Esophagus (tissue), 2 donors: ENCODE measurements at regions not wholly inside any gene's neighbourhood (a gene's known extent, or its start where the extent isn't known, plus 50 kb on each side); places are given as distances from the start of the nearest gene placed in this dataset.
"Not testable (repeated sequence)": the region's sequence is repeated elsewhere in the genome, so short reads cannot be mapped to it uniquely, and the experiment has no call there.

Experiments
- H3K27ac ChIP-seq, 2 donors: one replicate each; pipeline ENCODE4 v1.5.1; 2013; ENCODE audit warnings: low read depth in 2 of 2, mild to moderate bottlenecking in 2 of 2, inconsistent platforms in 1 of 2, low read length in 1 of 2, moderate library complexity in 1 of 2
- H3K27me3 ChIP-seq, 2 donors: one replicate each; pipeline ENCODE4 v1.6.1; 2013; ENCODE audit warnings: low read length in 2 of 2, control low read depth in 1 of 2, mild to moderate bottlenecking in 1 of 2; ENCODE audit not compliant: insufficient read depth in 2 of 2, control insufficient read depth in 1 of 2
- H3K36me3 ChIP-seq, 2 donors: one replicate each; pipeline ENCODE4 v1.6.1; 2013; ENCODE audit warnings: low read length in 1 of 2; ENCODE audit not compliant: control insufficient read depth in 2 of 2, insufficient read depth in 2 of 2
- H3K4me1 ChIP-seq, 2 donors: one replicate each; pipeline ENCODE4 v1.6.1; 2013; ENCODE audit warnings: low read length in 1 of 2; ENCODE audit not compliant: control insufficient read depth in 2 of 2, insufficient read depth in 2 of 2
- H3K4me3 ChIP-seq, 2 donors: one replicate each; pipeline ENCODE4 v1.5.1; 2013; ENCODE audit warnings: low read length in 2 of 2, mild to moderate bottlenecking in 2 of 2, low read depth in 1 of 2, moderate library complexity in 1 of 2
- H3K9me3 ChIP-seq, 2 donors: one replicate each; pipeline ENCODE4 v1.6.1; 2013; ENCODE audit warnings: mild to moderate bottlenecking in 2 of 2, low read depth in 1 of 2, low read length in 1 of 2, moderate library complexity in 1 of 2; ENCODE audit not compliant: control insufficient read depth in 2 of 2, insufficient read depth in 1 of 2
- WGBS, 2 donors: extraction: QIAGEN DNeasy Blood & Tissue Kit; methylation state at CpG; one replicate each; pipeline ENCODE4 v1.1.7; 2013; 5-methylcytosine and 5-hydroxymethylcytosine counted together
- donor health status: healthy with polysubstance abuse.
- donor health status: Bipolar disorder and iron deficiency.

DNA sequence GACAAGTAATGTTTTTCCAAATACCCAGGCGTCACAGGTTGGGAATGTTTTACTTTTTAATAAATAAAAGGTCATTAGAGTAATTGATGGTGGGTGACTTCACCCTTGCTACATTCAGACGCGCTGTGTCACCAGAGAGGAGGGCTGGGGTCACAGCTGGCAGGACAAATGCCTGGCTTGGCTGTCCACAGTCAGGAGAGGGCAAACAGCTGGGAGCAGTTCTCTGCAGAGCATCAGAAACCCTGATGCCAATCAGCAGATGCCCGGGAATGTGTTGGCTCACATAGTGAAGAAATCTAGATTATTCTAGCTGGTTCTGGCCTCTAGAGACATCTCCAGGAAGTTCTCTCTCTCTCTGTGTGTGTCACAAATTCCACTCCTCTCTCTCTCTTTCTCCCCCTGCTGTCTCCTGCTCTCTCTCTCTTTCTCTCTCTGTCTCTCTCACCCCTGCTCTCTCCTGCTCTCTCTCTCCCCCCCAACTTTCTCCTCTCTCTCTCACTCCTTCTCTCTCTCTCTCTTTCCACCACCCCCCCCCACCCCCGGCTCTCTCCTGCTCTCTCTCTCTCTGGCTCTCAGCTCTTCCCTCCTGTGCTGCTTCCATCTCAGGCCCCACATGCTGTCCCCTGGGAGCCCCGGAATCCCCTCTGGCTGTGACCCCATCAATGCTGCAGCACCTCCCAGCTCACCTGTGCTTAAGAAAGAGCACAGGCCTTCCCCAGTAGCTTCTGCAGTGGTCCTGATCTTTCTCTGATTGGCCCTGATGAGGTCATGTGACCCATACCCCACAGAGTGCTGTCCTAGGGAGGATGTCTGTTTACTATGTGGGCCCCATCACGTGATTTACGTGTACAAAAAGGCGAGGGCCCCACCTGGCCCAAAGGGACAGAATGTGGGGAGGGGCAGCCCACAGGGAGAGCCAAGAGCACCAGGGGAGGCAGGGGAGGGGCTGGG, 331.5 kb downstream of the ADGRD1 start:
- not testable (repeated sequence) for H3K27ac ChIP-seq, H3K27me3 ChIP-seq, H3K4me3 ChIP-seq, H3K9me3 ChIP-seq, H3K4me1 ChIP-seq, H3K36me3 ChIP-seq
- WGBS, 2 donors: 58 to 63% methylated on average over 6 to 8 of the region's 9 CpGs

DNA sequence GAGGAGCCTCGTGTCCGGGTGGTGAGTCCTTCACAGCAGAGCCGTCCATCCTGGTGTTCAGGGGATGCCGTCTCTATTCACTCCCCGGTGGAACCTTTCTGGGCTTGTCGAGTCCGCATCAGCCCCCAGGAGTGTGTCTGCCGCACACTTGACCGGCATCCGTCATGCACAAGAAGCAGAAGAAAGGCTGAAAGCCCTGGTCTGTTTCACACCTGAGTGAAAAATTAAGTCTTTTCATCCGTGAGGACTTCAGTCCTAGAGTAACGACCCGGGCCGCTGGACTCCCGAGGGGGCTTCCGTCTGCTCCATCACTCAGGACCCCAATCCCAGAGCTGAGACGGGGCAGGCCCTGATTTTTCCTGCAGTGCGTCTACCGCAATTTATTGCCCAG, 332.2 kb downstream of the ADGRD1 start:
- not testable (repeated sequence) for H3K9me3 ChIP-seq
- 84 to 92% methylated on average over 9 to 17 of the region's 19 CpGs for whole genome bisulfite sequencing, 2 donors

DNA sequence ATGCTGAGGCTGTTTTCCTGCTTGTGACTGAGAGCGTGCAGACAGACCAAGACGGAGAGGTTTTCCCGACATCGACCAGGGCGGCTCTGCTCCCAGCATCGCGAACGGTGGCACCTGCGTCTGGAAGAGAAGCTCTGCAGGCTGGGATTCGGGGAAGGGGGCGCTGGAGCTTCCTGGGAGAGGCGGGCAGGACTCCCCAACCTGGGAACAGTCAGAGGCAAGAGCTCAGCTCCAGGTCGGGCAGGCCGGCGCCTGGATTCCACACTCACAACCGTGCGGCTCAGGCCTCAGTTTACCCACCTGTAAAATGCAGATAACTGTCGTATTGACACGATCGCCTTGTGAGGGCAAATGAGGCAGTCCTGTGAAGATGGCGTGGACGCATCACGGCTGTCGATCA, 332.6 kb downstream of the ADGRD1 start:
- not testable (repeated sequence) for H3K9me3 ChIP-seq, H3K4me1 ChIP-seq, H3K27ac ChIP-seq, H3K4me3 ChIP-seq, H3K36me3 ChIP-seq, H3K27me3 ChIP-seq
- 74 to 87% methylated on average over 7 to 14 of the region's 24 CpGs for WGBS, 2 donors

More for the DNA sequence above, 332.2 kb downstream of the ADGRD1 start:
- not testable (repeated sequence) for H3K4me1 ChIP-seq, H3K36me3 ChIP-seq, H3K4me3 ChIP-seq, H3K27me3 ChIP-seq, H3K27ac ChIP-seq

DNA sequence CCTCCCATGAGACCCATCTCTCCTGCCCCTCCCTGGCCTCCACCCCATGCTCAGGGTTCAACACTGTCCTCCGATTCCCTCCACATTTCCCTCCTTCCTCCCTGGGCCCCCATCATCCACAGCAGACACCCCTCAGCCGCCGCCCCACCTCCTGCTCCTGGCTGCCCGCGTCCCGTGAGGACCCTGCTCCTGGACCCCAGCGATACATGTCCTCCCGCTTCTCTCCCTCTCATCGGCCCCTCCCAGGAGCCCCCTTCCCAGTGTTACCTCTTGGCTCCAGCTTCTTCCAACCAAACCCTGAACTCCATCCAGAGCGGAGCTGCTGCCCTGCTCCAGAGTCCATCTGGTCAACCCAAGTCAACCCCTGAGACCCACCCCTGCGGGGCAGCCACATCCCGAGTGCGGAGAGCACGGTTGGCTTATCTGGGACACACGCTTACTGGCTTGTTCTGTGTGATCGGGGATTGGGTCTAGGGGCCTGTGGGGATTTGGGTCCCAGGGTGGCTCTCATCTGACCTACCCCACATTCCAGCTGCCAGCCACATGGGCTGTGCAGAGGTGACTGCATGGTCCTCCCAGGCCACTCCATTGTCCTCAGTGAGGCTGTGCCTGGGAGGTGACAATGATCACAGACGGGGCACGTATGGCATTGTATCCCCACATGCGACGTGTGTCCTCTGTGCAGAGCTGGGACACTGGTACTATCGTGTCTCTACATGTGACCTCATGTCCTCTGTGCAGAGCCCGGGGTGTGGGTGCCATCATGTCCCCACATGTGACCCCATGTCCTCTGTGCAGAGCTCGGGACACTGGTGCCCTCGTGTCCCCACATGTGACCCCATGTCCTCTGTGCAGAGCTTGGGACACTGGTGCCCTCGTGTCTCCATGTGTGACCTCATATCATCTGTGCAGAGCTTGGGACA, 333.6 kb downstream of the ADGRD1 start:
- Histone ChIP-seq H3K27ac (no peak overlapping the region), H3K4me1 (no peaks in the 10 kb centered on the region), H3K27me3 (no peaks in the 10 kb centered on the region), H3K9me3 (no peaks in the 10 kb centered on the region), H3K36me3 (no peaks in the 10 kb centered on the region), H3K4me3 (no peak overlapping the region)
- 80 to 87% methylated on average over 16 to 20 of the region's 25 CpGs for WGBS, 2 donors

DNA sequence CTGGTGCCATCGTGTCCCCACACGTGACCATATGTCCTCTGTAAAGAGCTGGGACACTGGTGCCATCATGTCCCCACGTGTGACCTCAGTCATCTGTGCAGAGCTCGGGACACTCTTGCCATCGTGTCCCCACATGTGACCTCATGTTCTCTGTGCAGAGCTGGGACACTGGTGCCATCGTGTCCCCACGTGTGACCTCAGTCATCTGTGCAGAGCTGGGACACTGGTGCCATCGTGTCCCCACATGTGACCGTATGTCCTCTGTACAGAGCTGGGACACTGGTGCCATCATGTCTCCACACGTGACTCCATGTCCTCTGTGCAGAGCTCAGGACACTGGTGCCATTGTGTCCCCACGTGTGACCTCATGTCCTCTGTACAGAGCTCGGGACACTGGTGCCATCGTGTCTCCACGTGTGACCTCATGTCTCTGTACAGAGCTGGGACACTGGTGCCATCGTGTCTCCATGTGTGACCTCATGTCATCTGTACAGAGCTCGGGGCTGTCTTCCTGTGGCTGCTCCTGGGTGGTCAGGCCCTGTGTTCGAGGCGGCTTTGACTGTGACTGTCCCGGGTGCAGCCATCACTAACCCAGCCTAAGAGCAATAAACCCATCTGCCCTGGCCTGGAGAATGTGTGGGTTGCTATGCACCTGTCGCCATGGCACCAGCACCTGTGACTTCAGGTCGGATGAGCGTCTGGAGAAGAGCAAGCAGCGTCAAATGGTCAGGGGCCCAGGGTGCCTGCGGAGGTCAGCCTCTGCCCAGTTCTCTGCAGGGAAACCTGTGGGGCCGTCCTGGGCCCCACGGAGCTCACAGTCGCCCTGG, 334.4 kb downstream of the ADGRD1 start:
- Histone ChIP-seq H3K4me3 (no peak overlapping the region), H3K27ac (no peak overlapping the region), H3K4me1 (no peaks in the 10 kb centered on the region), H3K9me3 (no peaks in the 10 kb centered on the region), H3K27me3 (no peaks in the 10 kb centered on the region), H3K36me3 (no peaks in the 10 kb centered on the region)
- WGBS, 2 donors: 81 to 82% methylated on average over 26 to 27 of the region's 27 CpGs

DNA sequence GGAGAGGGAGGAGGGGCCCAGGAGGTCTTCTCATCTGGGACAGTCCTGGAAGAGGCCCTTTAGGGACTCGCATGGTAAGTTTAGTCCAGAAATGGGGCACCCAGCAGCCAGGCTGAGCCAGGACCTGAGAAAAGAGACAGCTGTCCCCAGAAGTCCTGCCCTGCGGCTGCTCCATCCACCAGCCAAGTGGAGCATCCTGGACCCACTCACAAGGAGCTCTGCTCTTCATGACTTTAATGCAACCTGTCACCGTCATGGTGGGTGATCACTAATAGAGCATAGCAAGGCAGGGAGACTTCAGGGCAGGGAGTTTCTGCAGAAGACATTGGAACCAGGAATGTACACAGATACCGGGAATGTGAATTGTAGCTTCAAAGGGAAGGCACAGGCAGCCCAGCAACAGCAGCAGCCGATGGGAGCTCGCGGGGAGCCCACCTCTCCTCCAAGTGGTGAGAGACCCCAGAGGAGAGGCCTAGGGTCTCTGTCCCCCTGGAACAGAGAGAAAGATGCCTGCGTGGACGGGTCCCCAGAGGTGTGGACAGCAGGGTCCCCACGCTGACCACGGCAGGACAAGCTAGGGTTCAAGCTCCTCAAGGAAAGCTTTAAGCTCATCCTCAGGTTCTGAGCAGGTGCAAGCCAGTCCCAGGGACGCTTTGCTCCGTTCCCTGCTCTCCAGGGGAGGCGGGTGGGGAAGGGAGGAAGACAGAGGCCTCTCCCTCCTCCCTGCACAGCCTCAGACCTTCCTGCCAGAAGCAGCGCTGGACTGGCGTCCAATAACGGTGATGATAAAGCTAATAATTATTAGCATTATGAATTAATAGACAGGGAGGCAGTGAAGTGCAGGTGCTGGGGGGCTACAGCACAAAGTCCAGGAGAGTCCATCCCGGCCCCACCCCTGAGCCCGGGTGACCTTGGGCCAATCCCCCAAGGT, 335.3 kb downstream of the ADGRD1 start:
- not testable (repeated sequence) for H3K36me3 ChIP-seq, H3K4me3 ChIP-seq, H3K27ac ChIP-seq, H3K4me1 ChIP-seq, H3K27me3 ChIP-seq, H3K9me3 ChIP-seq
- 79 to 86% methylated on average over 18 to 19 of the region's 19 CpGs for WGBS, 2 donors

DNA sequence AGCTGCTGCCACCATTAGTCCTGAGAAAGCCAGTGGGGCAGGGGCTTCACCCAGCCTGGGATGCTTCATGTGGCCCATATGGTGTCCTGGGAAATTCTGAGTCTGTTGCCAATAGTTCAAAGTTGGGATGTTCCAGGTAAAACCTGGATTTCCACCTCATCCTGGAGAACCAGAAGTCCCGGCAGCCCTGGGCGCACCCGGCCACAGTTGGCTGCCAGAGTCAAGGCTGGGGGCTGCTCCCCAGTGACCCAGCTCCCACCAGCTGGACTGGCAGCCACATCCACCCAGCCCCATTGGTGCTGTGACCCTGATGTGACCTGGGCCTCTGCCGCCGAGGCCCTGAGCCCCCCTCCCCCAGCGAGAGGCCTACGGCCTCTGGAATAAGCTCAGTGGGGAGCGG, 336.1 kb downstream of the ADGRD1 start:
- WGBS, 2 donors: 77 to 82% methylated on average over 5 to 7 of the region's 8 CpGs
- not testable (repeated sequence) for H3K4me1 ChIP-seq, H3K27me3 ChIP-seq, H3K36me3 ChIP-seq, H3K9me3 ChIP-seq, H3K27ac ChIP-seq, H3K4me3 ChIP-seq

DNA sequence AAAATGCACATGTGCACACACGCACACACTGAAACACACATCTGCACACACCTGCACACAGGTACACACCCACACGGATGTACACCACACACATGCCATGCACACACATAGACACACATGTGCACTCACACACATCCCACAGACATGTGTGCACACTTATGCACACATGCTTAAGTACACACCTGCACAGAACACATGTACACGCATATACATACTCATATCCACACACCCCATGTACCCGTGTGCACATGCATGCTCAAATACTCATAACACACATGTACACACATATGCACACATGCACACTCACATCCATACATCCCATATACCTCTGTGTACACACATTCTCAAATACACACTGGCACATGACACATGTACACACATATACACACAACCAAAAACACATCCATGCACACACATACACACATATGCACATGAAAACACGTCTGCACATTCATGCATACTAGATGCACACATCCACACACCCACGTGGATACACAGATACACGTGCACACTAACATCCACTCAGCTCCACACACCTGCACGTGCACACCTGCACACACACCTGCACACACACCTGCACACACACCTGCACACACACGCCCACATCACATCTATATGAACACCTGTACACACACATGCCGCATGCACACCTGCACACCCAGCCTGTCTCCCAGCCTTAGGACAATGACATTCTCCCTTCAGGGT, 336.7 kb downstream of the ADGRD1 start:
- WGBS, 2 donors: 74 to 82% methylated on average over 10 of the region's 10 CpGs
- no peak overlapping the region for H3K4me3 ChIP-seq

More for the DNA sequence above, 336.7 kb downstream of the ADGRD1 start:
- Histone ChIP-seq H3K9me3 (no peaks in the 10 kb centered on the region), H3K4me1 (no peaks in the 10 kb centered on the region), H3K27me3 (no peaks in the 10 kb centered on the region), H3K36me3 (no peaks in the 10 kb centered on the region), H3K27ac (no peak overlapping the region)
